Endodermal cell (in vitro differentiated cells): ENCODE measurements at regions not wholly inside any gene's neighbourhood (a gene's known extent, or its start where the extent isn't known, plus 50 kb on each side); places are given as distances from the start of the nearest gene placed in this dataset.
"Not testable (repeated sequence)": the region's sequence is repeated elsewhere in the genome, so short reads cannot be mapped to it uniquely, and the experiment has no call there.

Experiments used
- DNase-seq: peaks from one replicate; pipeline ENCODE4 v3.0.0-alpha.2; 2017
- H3K27ac ChIP-seq: 2 replicates; pipeline ENCODE4 v1.5.1; 2013; ENCODE audit warnings: mild to moderate bottlenecking, low read depth, low read length, moderate library complexity
- H3K27me3 ChIP-seq: 2 replicates; pipeline ENCODE4 v1.6.1; 2013; ENCODE audit warnings: mild to moderate bottlenecking, low read length, moderate library complexity; ENCODE audit not compliant: insufficient read depth, control insufficient read depth, poor library complexity, severe bottlenecking
- H3K36me3 ChIP-seq: 2 replicates; pipeline ENCODE4 v1.7.0; 2013; ENCODE audit warnings: mild to moderate bottlenecking, low read length, moderate library complexity; ENCODE audit not compliant: control insufficient read depth, insufficient read depth
- H3K4me1 ChIP-seq: one replicate; pipeline ENCODE4 v1.7.0; 2013; ENCODE audit warnings: low read length; ENCODE audit not compliant: control insufficient read depth, insufficient read depth
- H3K4me3 ChIP-seq: 2 replicates; pipeline ENCODE4 v1.5.1; 2013; ENCODE audit warnings: mild to moderate bottlenecking, low read length, moderate library complexity
- H3K9ac ChIP-seq: 2 replicates; pipeline ENCODE4 v1.6.1; 2013; ENCODE audit warnings: mild to moderate bottlenecking, low read length, moderate library complexity; ENCODE audit not compliant: poor library complexity, severe bottlenecking; ENCODE audit errors: extremely low read depth
- H3K9me3 ChIP-seq: 2 replicates; pipeline ENCODE4 v1.6.1; 2013; ENCODE audit warnings: mild to moderate bottlenecking, low read length, moderate library complexity; ENCODE audit not compliant: control insufficient read depth
- H3K27ac Mint-ChIP-seq: 2 replicates; pipeline ENCODE4 v1.8.0; 2020; ENCODE audit warnings: mixed read lengths
- H3K27me3 Mint-ChIP-seq: 2 replicates; pipeline ENCODE4 v1.8.0; 2021; ENCODE audit warnings: mild to moderate bottlenecking, mixed read lengths; ENCODE audit not compliant: insufficient read depth
- H3K36me3 Mint-ChIP-seq: 2 replicates; pipeline ENCODE4 v1.8.0; 2020; ENCODE audit warnings: low read depth, mixed read lengths
- H3K4me1 Mint-ChIP-seq: 2 replicates; pipeline ENCODE4 v1.8.0; 2020; ENCODE audit warnings: mixed read lengths
- H3K4me3 Mint-ChIP-seq: 2 replicates; pipeline ENCODE4 v1.8.0; 2020; ENCODE audit warnings: mild to moderate bottlenecking, moderate library complexity, mixed read lengths
- H3K9me3 Mint-ChIP-seq: 2 replicates; pipeline ENCODE4 v1.8.0; 2020; ENCODE audit warnings: mild to moderate bottlenecking, mixed read lengths
- WGBS, 2 experiments: methylation state at CpG; one replicate each; pipeline versions ENCODE4 v1.1.5 to v1.1.7; 2013; ENCODE audit warnings: missing lambda C conversion rate in 2 of 2, mixed read lengths in 1 of 2; ENCODE audit not compliant: insufficient coverage in 1 of 2, insufficient read length in 1 of 2; 5-methylcytosine and 5-hydroxymethylcytosine counted together
- TF ChIP-seq, protein P1 (sequence below): fragments of 200-600 bp; sonication (generic); conservative IDR thresholded peaks from 2 replicates; pipeline ENCODE4 v1.5.0; 2021; ENCODE audit warnings: antibody characterized with exemption, mild to moderate bottlenecking

DNA sequence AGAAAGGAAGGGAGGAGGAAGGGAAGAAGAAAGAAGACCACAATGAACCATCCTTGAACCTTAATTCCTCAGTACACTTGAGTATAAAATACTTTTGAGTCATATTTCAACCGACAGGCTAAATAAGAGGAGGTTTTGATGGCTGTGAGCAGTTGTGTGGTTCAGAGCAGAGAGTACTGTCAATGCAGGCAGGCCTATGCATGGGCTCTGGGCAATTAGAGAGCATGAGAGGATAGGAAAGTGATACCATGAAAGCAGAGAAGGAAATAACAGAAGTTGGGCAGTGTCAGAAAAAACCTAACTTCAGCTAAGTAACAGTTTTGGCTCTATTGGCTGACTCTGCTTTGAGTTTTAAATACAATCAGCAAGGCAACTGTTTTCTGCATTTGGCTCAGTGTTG is 123.6 kb upstream of the STK17B start:
- Mint-ChIP-seq H3K36me3 (no peaks in the 10 kb centered on the region), H3K27me3 (no peaks in the 10 kb centered on the region), H3K9me3 (no peaks in the 10 kb centered on the region), H3K4me1 (peaks cover 17% of the 10 kb centered on the region), H3K27ac (no peak overlapping the region), H3K4me3 (no peak overlapping the region)
- DNase-seq = no peak
- Histone ChIP-seq H3K4me1 (peaks cover 3% of the 10 kb centered on the region), H3K27me3 (no peaks in the 10 kb centered on the region), H3K9me3 (no peaks in the 10 kb centered on the region), H3K9ac (no peak overlapping the region), H3K4me3 (no peak overlapping the region), H3K36me3 (no peaks in the 10 kb centered on the region), H3K27ac (no peak overlapping the region)
- WGBS, 2 experiments = 67 to 80% methylated on average over 1 of the region's 1 CpG
- TF ChIP-seq, protein P1, sequence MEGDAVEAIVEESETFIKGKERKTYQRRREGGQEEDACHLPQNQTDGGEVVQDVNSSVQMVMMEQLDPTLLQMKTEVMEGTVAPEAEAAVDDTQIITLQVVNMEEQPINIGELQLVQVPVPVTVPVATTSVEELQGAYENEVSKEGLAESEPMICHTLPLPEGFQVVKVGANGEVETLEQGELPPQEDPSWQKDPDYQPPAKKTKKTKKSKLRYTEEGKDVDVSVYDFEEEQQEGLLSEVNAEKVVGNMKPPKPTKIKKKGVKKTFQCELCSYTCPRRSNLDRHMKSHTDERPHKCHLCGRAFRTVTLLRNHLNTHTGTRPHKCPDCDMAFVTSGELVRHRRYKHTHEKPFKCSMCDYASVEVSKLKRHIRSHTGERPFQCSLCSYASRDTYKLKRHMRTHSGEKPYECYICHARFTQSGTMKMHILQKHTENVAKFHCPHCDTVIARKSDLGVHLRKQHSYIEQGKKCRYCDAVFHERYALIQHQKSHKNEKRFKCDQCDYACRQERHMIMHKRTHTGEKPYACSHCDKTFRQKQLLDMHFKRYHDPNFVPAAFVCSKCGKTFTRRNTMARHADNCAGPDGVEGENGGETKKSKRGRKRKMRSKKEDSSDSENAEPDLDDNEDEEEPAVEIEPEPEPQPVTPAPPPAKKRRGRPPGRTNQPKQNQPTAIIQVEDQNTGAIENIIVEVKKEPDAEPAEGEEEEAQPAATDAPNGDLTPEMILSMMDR = no peak

DNA sequence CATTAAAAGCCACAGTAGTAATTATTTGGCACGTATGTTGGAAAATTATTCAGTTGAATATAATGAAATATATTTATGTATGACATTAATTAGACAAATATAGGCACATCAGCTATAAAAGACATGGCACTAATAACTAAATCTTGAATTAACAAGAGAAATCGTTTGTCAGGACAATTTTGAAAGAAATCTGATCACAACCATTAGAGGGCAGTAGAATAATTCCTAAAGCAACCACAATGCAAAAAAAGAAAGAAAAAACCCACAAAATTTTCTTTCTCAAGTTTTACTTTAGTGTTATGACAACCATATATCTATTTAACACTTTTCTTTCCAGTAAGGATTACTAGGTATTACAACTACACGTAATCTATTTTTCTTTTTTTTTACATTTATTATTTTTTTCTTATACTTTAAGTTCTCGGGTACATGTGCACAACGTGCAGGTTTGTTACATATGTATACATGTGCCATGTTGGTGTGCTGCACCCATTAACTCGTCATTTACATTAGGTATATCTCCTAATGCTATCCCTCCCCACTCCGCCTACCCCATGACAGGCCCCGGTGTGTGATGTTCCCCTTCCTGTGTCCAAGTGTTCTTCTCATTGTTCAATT is 126.8 kb upstream of the STK17B start:
- H3K9me3 Mint-ChIP-seq, H3K36me3 Mint-ChIP-seq, H3K9ac ChIP-seq, H3K36me3 ChIP-seq, H3K4me1 ChIP-seq, H3K4me3 Mint-ChIP-seq, H3K27ac Mint-ChIP-seq, H3K27me3 ChIP-seq, H3K27me3 Mint-ChIP-seq, H3K27ac ChIP-seq, H3K9me3 ChIP-seq, H3K4me3 ChIP-seq, DNase-seq: not testable (repeated sequence)
- peaks cover 17% of the 10 kb centered on the region for H3K4me1 Mint-ChIP-seq
- 80 to 83% methylated on average over 2 to 6 of the region's 8 CpGs for WGBS, 2 experiments
- TF ChIP-seq, protein P1 = peak; percentile 79

DNA sequence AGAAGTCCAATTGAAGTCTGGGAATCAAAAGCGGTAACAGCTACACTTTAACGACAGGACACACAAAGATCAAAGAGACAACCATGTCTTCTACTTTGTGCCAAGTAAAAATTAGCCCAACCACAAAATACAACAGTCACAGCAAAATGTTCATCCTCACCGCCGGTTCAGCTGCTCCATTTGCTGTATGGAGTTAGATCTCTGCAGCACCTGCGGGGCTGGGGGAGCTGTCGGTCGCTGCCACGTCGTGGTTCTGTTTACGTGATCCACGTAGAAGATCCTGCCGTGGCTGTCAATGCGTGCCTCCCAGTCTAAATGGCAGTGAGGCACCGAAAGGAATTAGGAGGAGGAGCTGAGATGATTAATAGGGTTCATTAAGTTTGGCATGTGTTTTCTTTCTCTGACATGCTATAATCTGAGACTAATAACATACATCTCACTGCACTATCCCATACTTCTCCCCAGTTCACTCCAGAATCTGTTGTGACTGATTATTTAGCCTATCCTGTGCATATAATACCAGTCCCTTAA is 136.5 kb upstream of the STK17B start:
- Mint-ChIP-seq H3K27ac (no peak overlapping the region), H3K9me3 (no peaks in the 10 kb centered on the region), H3K4me3 (no peak overlapping the region), H3K27me3 (no peaks in the 10 kb centered on the region), H3K36me3 (peaks cover 8% of the 10 kb centered on the region), H3K4me1 (no peaks in the 10 kb centered on the region)
- H3K4me1 ChIP-seq = no peaks in the 10 kb centered on the region
- no peak overlapping the region for H3K9ac ChIP-seq
- H3K9me3 ChIP-seq = no peaks in the 10 kb centered on the region
- H3K27me3 ChIP-seq = no peaks in the 10 kb centered on the region
- no peak for DNase-seq
- H3K27ac ChIP-seq = no peak overlapping the region
- TF ChIP-seq, protein P1 = no peak
- 94 to 95% methylated on average over 4 to 14 of the region's 14 CpGs for WGBS, 2 experiments
- no peak overlapping the region for H3K4me3 ChIP-seq
- H3K36me3 ChIP-seq = peaks cover 9% of the 10 kb centered on the region
